Hematopoietic multipotent progenitor cell treated with erythropoietin and hydrocortisone succinate and interleukin-3 and kit ligand, for 8 days (in vitro differentiated cells): ENCODE measurements at regions not wholly inside any gene's neighbourhood (a gene's known extent, or its start where the extent isn't known, plus 50 kb on each side); places are given as distances from the start of the nearest gene placed in this dataset.

Experiments
- DNase-seq: peaks from one replicate; pipeline ENCODE4 v3.0.0-alpha.2; 2015

GRCh38 chr11:134905517-134905916, 493.5 kb upstream of the B3GAT1 start:
- no peak for DNase-seq

GRCh38 chr11:134904103-134904790, 492.2 kb upstream of the B3GAT1 start:
- DNase-seq, result no peak

GRCh38 chr11:134901955-134902918, 490.2 kb upstream of the B3GAT1 start:
- no peak for DNase-seq

GRCh38 chr11:134901542-134901941, 489.5 kb upstream of the B3GAT1 start:
- DNase-seq, result no peak

GRCh38 chr11:134893810-134894685, 482.0 kb upstream of the B3GAT1 start:
- no peak for DNase-seq

GRCh38 chr11:134890446-134890845, 478.4 kb upstream of the B3GAT1 start:
- no peak for DNase-seq

- no peak for DNase-seq
Observed at GRCh38 chr11:134889832-134890231, 477.8 kb upstream of the B3GAT1 start.

- no peak for DNase-seq
Observed at GRCh38 chr11:134888821-134889220, 476.8 kb upstream of the B3GAT1 start.

GRCh38 chr11:134887896-134888295, 475.9 kb upstream of the B3GAT1 start:
- DNase-seq, result no peak

GRCh38 chr11:134883484-134883883, 471.4 kb upstream of the B3GAT1 start:
- DNase-seq, result no peak

GRCh38 chr11:134882671-134883297, 470.7 kb upstream of the B3GAT1 start:
- DNase-seq, result no peak

GRCh38 chr11:134882141-134882540, 470.1 kb upstream of the B3GAT1 start:
- DNase-seq, result no peak

- DNase-seq, result no peak
Observed at GRCh38 chr11:134880788-134881187, 468.7 kb upstream of the B3GAT1 start.

- DNase-seq, result no peak
Observed at GRCh38 chr11:134879931-134880330, 467.9 kb upstream of the B3GAT1 start.

- no peak for DNase-seq
Observed at GRCh38 chr11:134879341-134879740, 467.3 kb upstream of the B3GAT1 start.

GRCh38 chr11:134878785-134879184, 466.7 kb upstream of the B3GAT1 start:
- no peak for DNase-seq

GRCh38 chr11:134876226-134876625, 464.2 kb upstream of the B3GAT1 start:
- DNase-seq, result no peak

- DNase-seq, result no peak
Observed at GRCh38 chr11:134866981-134867675, 455.1 kb upstream of the B3GAT1 start.

GRCh38 chr11:134866215-134866614, 454.2 kb upstream of the B3GAT1 start:
- DNase-seq, result no peak

GRCh38 chr11:134864968-134865305, 452.9 kb upstream of the B3GAT1 start:
- DNase-seq, result no peak

GRCh38 chr11:134864233-134864967, 452.4 kb upstream of the B3GAT1 start:
- no peak for DNase-seq
